OCI-LY3 (cell line): ENCODE measurements at regions not wholly inside any gene's neighbourhood (a gene's known extent, or its start where the extent isn't known, plus 50 kb on each side); places are given as distances from the start of the nearest gene placed in this dataset.

ENCODE experiments used
- EZH2phosphoT487 ChIP-seq: fragments of 200-600 bp; shearing (Covaris generic); IDR thresholded peaks from 2 replicates; pipeline ENCODE4 v1.6.1; 2018; ENCODE audit warnings: antibody characterized with exemption, mixed run types, low read depth
- TF ChIP-seq, protein P1 (sequence below): fragments of 200-600, 300-600 bp; sonication (generic); IDR thresholded peaks from 2 replicates; pipeline ENCODE4 v1.5.1; 2014; ENCODE audit warnings: antibody characterized with exemption, low read length, low read depth

DNA sequence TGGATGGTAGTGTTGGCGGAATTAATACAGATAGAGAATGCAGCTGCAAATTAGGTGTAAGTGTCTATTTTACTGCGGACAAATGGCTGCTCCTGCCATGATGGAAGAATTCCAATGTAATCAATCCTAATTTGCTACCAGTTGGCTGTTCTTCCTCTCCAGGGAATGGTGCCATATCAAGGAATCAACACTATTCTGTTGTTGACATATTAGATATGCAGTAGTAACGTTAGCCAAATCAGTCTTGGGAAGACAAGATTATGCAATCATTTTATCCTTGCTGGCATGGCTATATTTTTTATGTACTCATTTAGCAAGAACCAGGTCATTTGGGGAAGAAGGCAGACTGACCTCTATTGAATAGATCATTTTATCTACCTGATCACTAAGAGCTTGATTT lies 271.2 kb upstream of the AGA start:
- TF ChIP-seq, protein P1, sequence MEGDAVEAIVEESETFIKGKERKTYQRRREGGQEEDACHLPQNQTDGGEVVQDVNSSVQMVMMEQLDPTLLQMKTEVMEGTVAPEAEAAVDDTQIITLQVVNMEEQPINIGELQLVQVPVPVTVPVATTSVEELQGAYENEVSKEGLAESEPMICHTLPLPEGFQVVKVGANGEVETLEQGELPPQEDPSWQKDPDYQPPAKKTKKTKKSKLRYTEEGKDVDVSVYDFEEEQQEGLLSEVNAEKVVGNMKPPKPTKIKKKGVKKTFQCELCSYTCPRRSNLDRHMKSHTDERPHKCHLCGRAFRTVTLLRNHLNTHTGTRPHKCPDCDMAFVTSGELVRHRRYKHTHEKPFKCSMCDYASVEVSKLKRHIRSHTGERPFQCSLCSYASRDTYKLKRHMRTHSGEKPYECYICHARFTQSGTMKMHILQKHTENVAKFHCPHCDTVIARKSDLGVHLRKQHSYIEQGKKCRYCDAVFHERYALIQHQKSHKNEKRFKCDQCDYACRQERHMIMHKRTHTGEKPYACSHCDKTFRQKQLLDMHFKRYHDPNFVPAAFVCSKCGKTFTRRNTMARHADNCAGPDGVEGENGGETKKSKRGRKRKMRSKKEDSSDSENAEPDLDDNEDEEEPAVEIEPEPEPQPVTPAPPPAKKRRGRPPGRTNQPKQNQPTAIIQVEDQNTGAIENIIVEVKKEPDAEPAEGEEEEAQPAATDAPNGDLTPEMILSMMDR: no peak
- no peak for TF ChIP-seq EZH2phosphoT487
